HG03439 (cell line): ENCODE measurements at regions not wholly inside any gene's neighbourhood (a gene's known extent, or its start where the extent isn't known, plus 50 kb on each side); places are given as distances from the start of the nearest gene placed in this dataset.
"Not testable (repeated sequence)": the region's sequence is repeated elsewhere in the genome, so short reads cannot be mapped to it uniquely, and the experiment has no call there.

Experiments
- ATAC-seq: cut with Tn5 transposase; IDR thresholded peaks from one replicate; pipeline ENCODE4 v1.9.1; 2021; ENCODE audit warnings: mild to moderate bottlenecking, moderate library complexity; ENCODE audit not compliant: unreplicated experiment

GRCh38 chr1:761791-762190, 75.3 kb upstream of the OR4F16 start:
- ATAC-seq: not testable (repeated sequence)

- ATAC-seq: not testable (repeated sequence)
Measured at GRCh38 chr1:771449-771848, 85.0 kb upstream of the OR4F16 start.

- not testable (repeated sequence) for ATAC-seq
Measured at GRCh38 chr1:777480-778180, 91.2 kb upstream of the OR4F16 start.

- peak; percentile 100 for ATAC-seq
Measured at GRCh38 chr1:778451-779278, 92.2 kb upstream of the OR4F16 start.

- ATAC-seq: not testable (repeated sequence)
Measured at GRCh38 chr1:779621-780020, 93.2 kb upstream of the OR4F16 start.

- no peak for ATAC-seq
Measured at GRCh38 chr1:788835-789234, 102.4 kb upstream of the OR4F16 start.

GRCh38 chr1:789606-790005, 103.2 kb upstream of the OR4F16 start:
- not testable (repeated sequence) for ATAC-seq

GRCh38 chr1:790388-790930, 104.0 kb upstream of the OR4F16 start:
- ATAC-seq: not testable (repeated sequence)

- ATAC-seq: not testable (repeated sequence)
Measured at GRCh38 chr1:794310-794709, 107.9 kb upstream of the OR4F16 start.

- not testable (repeated sequence) for ATAC-seq
Measured at GRCh38 chr1:794918-795584, 108.6 kb upstream of the OR4F16 start.

- not testable (repeated sequence) for ATAC-seq
Measured at GRCh38 chr1:797649-798048, 111.2 kb upstream of the OR4F16 start.

- ATAC-seq: not testable (repeated sequence)
Measured at GRCh38 chr1:800397-800796, 113.9 kb upstream of the OR4F16 start.

GRCh38 chr1:804378-805115, 118.1 kb upstream of the OR4F16 start:
- ATAC-seq: peak; percentile 68

GRCh38 chr1:805310-805709, 118.4 kb upstream of the SAMD11 start:
- not testable (repeated sequence) for ATAC-seq

GRCh38 chr1:807066-807465, 116.7 kb upstream of the SAMD11 start:
- not testable (repeated sequence) for ATAC-seq

GRCh38 chr1:807699-808390, 115.9 kb upstream of the SAMD11 start:
- not testable (repeated sequence) for ATAC-seq

- not testable (repeated sequence) for ATAC-seq
Measured at GRCh38 chr1:810949-811348, 112.8 kb upstream of the SAMD11 start.

- ATAC-seq: not testable (repeated sequence)
Measured at GRCh38 chr1:812535-813127, 111.1 kb upstream of the SAMD11 start.

- not testable (repeated sequence) for ATAC-seq
Measured at GRCh38 chr1:814543-814942, 109.2 kb upstream of the SAMD11 start.
